GM18907 (cell line): ENCODE measurements at regions not wholly inside any gene's neighbourhood (a gene's known extent, or its start where the extent isn't known, plus 50 kb on each side); places are given as distances from the start of the nearest gene placed in this dataset.

Experiments
- ATAC-seq: cut with Tn5 transposase; IDR thresholded peaks from one replicate; pipeline ENCODE4 v1.9.1; 2021; ENCODE audit warnings: mild to moderate bottlenecking, moderate library complexity; ENCODE audit not compliant: unreplicated experiment

GRCh38 chr20:48106428-48106827 lies 321.1 kb upstream of the SULF2 start:
- no peak for ATAC-seq

GRCh38 chr20:48105526-48105925 lies 320.2 kb upstream of the SULF2 start:
- no peak for ATAC-seq

DNA sequence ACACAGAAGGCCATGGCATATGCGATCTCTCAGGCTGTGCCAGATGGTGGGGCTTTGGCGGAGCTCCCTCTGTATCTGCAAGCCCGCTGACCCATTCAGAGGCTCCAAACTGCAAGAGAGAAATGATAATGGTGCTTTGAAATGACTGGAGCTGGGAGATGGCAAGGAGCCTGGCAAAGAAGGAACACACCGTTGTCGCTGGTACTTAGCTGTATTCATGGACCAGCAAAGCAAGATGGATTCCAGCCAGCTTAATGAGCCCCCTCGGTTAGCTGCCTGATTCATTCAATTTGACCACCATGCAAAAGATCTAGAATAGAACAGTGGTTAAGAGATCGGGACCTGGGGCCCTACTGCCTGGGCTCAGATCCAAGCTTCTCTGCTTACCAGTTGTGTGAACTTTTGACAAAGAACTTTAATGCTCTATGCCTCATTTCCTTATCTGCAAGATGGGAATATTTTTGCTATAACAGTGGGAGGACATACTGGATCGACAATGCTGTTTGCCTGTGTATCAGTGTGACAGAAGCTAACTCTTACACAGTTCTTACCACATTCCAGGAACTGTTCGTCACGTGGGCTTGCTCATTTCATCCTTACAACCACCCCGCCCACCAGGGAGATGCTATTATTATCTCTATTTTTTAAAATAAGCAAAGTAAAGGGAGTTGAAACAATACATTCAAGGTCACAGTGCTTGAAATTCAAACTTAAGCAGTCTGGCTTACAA lies 317.8 kb upstream of the SULF2 start:
- no peak for ATAC-seq

DNA sequence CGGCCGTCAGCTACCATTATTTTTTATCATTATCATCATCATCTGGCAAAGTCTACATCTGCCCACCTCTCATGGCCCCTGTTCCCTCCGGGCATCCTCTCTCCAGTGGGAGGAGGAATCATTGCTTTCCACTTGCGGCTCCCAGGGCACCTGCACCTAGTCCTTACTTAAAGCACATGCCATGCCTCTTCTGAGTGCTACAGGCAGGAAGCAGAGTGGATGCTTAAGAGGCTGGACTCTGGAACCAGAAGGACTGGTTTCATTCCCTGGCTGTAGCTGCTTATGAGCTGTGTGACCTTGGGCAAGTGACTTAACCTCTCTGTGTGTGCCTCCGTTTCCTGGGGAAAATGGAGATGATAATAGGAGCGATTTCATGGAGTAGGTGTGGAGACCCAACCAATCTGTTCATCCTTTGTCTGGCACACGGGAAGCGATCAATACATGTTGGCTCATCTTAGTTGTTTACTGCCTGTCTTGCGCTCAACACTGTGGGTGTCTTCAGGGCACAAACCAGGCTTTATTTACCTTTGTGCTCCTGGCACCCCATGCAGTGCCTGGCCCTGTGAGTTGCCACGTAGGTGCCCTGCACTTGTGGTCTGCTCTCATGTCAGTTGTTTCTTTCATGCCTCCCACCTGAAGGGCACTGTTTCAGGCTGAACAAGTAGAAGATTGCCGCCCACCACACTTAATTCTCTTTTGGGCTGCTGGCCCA lies 317.0 kb upstream of the SULF2 start:
- ATAC-seq: no peak

DNA sequence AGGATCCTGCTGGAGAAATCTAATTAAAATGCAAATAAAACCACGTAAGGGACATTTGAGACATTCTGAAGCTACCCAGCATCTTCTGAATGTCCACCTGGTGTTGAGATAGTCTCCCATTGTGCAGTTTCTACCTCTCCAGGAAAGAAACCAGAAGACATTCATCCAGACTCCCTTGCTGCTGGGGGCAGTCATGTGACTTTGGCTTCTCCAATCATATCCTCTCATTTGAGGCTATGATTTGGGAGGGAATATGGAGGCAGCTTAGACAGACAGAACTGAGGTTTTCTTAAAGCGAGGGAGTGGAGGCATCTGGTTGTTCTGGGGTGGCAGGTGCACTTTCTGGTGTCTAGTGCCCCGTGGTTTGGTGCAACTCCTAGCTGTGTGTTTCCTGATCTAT lies 315.2 kb upstream of the SULF2 start:
- ATAC-seq: no peak

GRCh38 chr20:48098866-48099265 lies 313.6 kb upstream of the SULF2 start:
- ATAC-seq: no peak

- no peak for ATAC-seq
These were observed 312.8 kb upstream of the SULF2 start for GRCh38 chr20:48098099-48098498.

- ATAC-seq: no peak
These were observed 311.9 kb upstream of the SULF2 start for GRCh38 chr20:48096957-48097890.

GRCh38 chr20:48096212-48096875 lies 311.1 kb upstream of the SULF2 start:
- ATAC-seq: no peak

GRCh38 chr20:48094944-48095343 lies 309.7 kb upstream of the SULF2 start:
- no peak for ATAC-seq

DNA sequence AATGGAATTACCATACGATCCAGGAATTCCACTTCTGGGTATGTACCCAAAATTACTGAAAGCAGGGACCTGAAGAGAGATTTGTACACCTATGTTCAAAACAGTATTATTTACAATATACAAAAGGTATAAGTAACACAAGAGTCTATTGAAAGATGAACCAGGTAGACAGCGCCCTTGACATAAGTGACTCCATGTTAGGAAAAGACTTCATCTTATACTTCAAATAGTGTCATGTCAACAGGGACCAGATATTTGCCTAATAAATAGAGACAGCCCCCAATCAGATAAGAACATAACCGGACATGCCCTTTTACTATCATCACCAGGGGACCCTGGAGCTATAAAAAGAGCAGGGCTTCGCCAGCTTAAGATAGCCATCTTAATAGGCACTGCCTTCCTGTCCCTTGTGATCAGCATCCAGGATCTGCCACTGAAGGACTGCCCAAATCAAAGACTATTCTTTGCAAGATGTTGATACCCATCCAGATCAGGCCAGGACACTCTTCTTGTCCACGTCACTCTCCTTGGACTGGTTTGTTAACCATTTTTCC lies 309.0 kb upstream of the SULF2 start:
- no peak for ATAC-seq

- ATAC-seq: no peak
These were observed 307.5 kb upstream of the SULF2 start for GRCh38 chr20:48092596-48093280.

GRCh38 chr20:48090784-48091183 lies 305.5 kb upstream of the SULF2 start:
- no peak for ATAC-seq

DNA sequence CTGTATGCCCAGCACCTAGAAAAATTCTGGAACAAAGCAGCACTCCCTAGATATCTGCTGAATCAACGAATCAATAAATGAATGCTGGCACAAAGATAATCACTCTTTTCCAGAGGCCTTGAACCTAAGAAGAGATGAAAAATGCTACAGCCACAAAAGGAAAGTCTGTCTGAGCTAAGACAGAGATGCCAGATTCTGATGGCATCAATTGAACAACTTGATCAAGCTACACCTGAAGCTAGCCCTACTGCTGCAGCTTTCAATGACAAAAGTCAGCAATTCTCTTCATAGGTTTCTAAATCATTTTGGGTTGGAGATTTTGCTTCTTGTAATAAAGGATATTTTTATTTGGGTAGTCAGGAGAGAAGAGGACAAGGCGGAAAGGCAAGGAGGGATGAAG lies 305.0 kb upstream of the SULF2 start:
- no peak for ATAC-seq

DNA sequence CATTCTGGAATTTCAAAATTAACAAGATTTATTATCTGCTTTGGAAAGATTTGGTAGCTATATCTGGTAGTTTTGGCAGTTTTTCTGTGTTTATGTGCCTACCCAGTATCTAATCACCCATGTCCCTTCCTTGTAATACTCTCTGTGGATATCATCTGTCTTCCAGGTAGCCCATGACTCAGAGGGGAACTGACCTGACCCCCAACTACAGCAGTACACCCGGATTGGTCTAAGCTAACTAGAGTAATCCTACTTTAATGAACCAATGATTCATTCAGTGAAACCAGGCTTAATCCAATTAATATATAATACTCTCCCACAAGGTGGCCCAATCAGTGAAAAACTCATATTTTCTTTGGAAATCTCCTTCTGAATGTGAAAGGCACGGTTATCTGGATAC lies 295.3 kb upstream of the SULF2 start:
- ATAC-seq: no peak

GRCh38 chr20:48079028-48079427 lies 293.7 kb upstream of the SULF2 start:
- ATAC-seq: no peak

- no peak for ATAC-seq
These were observed 291.5 kb upstream of the SULF2 start for GRCh38 chr20:48076747-48077146.

GRCh38 chr20:48076247-48076646 lies 291.0 kb upstream of the SULF2 start:
- no peak for ATAC-seq

DNA sequence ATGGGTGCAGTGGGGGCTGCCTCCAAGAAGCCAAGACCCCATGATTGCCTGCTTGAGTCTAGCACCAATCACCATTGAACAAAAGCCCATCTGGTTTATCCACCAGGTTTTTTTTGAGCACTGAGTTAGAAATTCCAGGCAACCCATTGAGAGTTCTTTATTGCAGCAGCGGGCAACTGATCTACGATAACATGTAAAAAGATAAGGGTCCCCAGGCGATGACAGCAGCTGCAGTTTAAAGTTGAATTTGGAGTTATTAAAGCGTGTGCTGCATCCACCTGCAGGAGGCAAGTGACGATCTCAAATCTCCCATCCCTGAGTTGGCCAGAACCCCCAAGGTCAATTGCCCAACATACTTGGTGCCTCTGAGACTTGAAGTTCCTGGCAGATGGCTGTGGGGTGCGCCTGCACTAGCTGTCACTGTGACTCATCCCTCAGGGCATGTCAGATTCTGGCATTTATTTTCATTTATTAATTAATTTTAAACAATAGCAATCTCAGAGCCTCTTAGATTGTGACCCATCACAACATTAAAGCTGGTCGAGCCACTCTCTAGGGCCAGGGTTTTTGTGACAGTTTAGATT lies 290.4 kb upstream of the SULF2 start:
- no peak for ATAC-seq
